ENCODE measurements at regions not wholly inside any gene's neighbourhood (a gene's known extent, or its start where the extent isn't known, plus 50 kb on each side); places are given as distances from the start of the nearest gene placed in this dataset.

DNA sequence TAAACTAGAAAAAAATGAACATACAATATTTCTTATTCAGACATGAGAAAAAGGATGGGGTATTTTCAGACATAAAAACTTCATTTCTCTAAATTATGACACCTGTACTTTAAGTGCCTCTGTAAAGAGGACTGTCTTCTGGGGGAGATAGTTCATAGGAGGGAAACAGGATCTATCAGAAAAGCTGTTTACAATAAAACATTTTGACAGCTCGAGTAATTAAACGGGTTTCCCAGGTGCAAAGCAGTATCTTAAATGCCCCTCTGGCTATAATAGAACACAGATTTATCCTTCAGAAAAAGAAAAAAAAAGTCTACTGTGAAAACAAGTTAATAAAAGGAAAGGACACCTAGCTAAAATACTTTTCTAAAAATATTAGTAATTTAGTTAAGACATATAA, 311.4 kb upstream of the UBE2E3 start:
- Histone ChIP-seq H3K4me3 (no peak overlapping the region), H3K9ac (no peak overlapping the region), H3K9me3 (ENCODE audit: low read depth) (no peaks in the 10 kb centered on the region), H3K79me2 (ENCODE audit: insufficient read depth) (no peaks in the 10 kb centered on the region), H3K4me2 (ENCODE audit: unreplicated experiment) (no peak overlapping the region), H3F3A (ENCODE audit: insufficient read depth) (no peaks in the 10 kb centered on the region), H3K4me1 (ENCODE audit: insufficient read depth) (no peaks in the 10 kb centered on the region), H4K20me1 (ENCODE audit: insufficient read depth) (no peaks in the 10 kb centered on the region), H3K27ac (no peak overlapping the region), H3K9me2 (ENCODE audit: insufficient read depth) (no peaks in the 10 kb centered on the region), H3K36me3 (ENCODE audit: low read depth) (no peaks in the 10 kb centered on the region), H3K27me3 (replicated peaks; ENCODE audit: insufficient read depth) (no peaks in the 10 kb centered on the region), H2AFZ (no peak overlapping the region)
- 68 to 84% methylated on average over 2 of the region's 2 CpGs for WGBS, 2 experiments (ENCODE audit: low coverage in 1 of 2, low lambda C conversion rate in 2 of 2, missing lambda C conversion rate in 2 of 2)
- no peak for DNase-seq
- no peak for TF ChIP-seq EZH2 (IDR thresholded peaks at IDR 0.05; ENCODE audit: insufficient read depth, poor library complexity, severe bottlenecking)
- no peak for TF ChIP-seq EZH2phosphoT487 (IDR thresholded peaks at IDR 0.05; ENCODE audit: insufficient read depth, low read depth)
- in situ Hi-C loops (cut with MboI) = no loop called here

DNA sequence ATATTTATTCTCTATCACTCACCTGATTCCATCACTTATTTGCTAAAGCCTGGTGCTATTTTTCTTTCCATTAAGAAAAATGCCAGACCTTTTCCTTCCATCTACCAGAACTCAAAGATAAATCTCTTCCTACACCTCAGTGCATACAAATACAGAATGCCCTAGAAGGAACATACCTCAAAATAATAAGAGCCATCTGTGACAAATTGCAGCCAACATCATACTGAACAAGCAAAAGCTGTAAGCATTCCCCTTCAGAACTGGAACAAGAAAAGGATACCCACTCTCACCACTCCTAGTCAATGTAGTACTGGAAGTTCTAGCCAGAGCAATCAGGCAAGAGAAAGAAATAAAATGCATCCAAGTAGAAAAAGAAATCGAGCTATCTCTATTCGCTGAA, 315.9 kb upstream of the UBE2E3 start:
- no peaks in the 10 kb centered on the region for H3K79me2 ChIP-seq (ENCODE audit: insufficient read depth)
- in situ Hi-C loops (cut with MboI) = no loop called here
- no peak overlapping the region for H3K4me3 ChIP-seq
- no peaks in the 10 kb centered on the region for H3K9me2 ChIP-seq (ENCODE audit: insufficient read depth)
- TF ChIP-seq EZH2phosphoT487 (IDR thresholded peaks at IDR 0.05; ENCODE audit: insufficient read depth, low read depth) = no peak
- TF ChIP-seq EZH2 (IDR thresholded peaks at IDR 0.05; ENCODE audit: insufficient read depth, poor library complexity, severe bottlenecking) = no peak
- H4K20me1 ChIP-seq (ENCODE audit: insufficient read depth) = no peaks in the 10 kb centered on the region
- H3K36me3 ChIP-seq (ENCODE audit: low read depth) = no peaks in the 10 kb centered on the region
- H3K9ac ChIP-seq = no peak overlapping the region
- no peak for DNase-seq
- H3K9me3 ChIP-seq (ENCODE audit: low read depth) = no peaks in the 10 kb centered on the region
- no peak overlapping the region for H2AFZ ChIP-seq
- 99 to 100% methylated on average over 2 of the region's 2 CpGs for WGBS, 2 experiments (ENCODE audit: low coverage in 1 of 2, low lambda C conversion rate in 2 of 2, missing lambda C conversion rate in 2 of 2)
- H3F3A ChIP-seq (ENCODE audit: insufficient read depth) = no peaks in the 10 kb centered on the region
- H3K4me2 ChIP-seq (ENCODE audit: unreplicated experiment) = no peak overlapping the region
- H3K4me1 ChIP-seq (ENCODE audit: insufficient read depth) = peaks cover 11% of the 10 kb centered on the region
- H3K27me3 ChIP-seq (replicated peaks; ENCODE audit: insufficient read depth) = no peaks in the 10 kb centered on the region
- no peak overlapping the region for H3K27ac ChIP-seq

DNA sequence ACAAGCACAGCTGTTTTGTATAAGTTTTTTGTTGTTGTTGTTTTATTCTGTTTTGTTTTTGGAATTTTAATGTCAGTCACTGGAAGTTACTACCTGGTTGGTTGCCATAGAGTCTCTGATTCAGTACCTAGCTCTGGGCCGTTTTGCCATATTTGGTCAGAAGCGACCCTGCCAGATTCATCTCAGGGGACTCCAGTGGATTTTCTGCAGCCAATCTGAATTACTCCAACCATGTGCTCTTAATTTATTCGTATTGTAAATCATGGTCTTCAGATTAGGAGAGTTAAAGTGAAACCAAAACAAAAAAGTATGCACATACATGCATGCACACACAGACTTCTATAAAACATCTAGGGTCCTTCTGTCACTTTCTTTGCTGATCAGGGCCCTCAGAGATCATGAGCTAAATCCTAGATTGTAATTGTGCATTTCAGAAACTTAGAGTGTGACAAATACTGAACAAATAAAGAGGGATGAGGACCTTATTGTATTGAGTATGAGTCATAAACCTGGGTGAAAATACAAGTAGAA, 317.4 kb upstream of the UBE2E3 start:
- H3K27me3 ChIP-seq (replicated peaks; ENCODE audit: insufficient read depth) = no peaks in the 10 kb centered on the region
- H2AFZ ChIP-seq = peak overlapping the region; percentile 47
- WGBS, 2 experiments (ENCODE audit: low coverage in 1 of 2, low lambda C conversion rate in 2 of 2, missing lambda C conversion rate in 2 of 2) = 2 to 10% methylated on average over 3 of the region's 3 CpGs
- no peak overlapping the region for H3K9ac ChIP-seq
- H3F3A ChIP-seq (ENCODE audit: insufficient read depth) = no peaks in the 10 kb centered on the region
- H3K27ac ChIP-seq = no peak overlapping the region
- H3K4me1 ChIP-seq (ENCODE audit: insufficient read depth) = peaks cover 11% of the 10 kb centered on the region
- H3K9me3 ChIP-seq (ENCODE audit: low read depth) = no peaks in the 10 kb centered on the region
- DNase-seq = peak; percentile 23
- no peaks in the 10 kb centered on the region for H3K79me2 ChIP-seq (ENCODE audit: insufficient read depth)
- no peak for TF ChIP-seq EZH2phosphoT487 (IDR thresholded peaks at IDR 0.05; ENCODE audit: insufficient read depth, low read depth)
- no peak for TF ChIP-seq EZH2 (IDR thresholded peaks at IDR 0.05; ENCODE audit: insufficient read depth, poor library complexity, severe bottlenecking)
- H3K4me2 ChIP-seq (ENCODE audit: unreplicated experiment) = peak overlapping the region; percentile 83
- no peaks in the 10 kb centered on the region for H3K36me3 ChIP-seq (ENCODE audit: low read depth)
- H3K4me3 ChIP-seq = peak overlapping the region; percentile 56
- no peaks in the 10 kb centered on the region for H4K20me1 ChIP-seq (ENCODE audit: insufficient read depth)
- in situ Hi-C loops (cut with MboI) = no loop called here
- no peaks in the 10 kb centered on the region for H3K9me2 ChIP-seq (ENCODE audit: insufficient read depth)

DNA sequence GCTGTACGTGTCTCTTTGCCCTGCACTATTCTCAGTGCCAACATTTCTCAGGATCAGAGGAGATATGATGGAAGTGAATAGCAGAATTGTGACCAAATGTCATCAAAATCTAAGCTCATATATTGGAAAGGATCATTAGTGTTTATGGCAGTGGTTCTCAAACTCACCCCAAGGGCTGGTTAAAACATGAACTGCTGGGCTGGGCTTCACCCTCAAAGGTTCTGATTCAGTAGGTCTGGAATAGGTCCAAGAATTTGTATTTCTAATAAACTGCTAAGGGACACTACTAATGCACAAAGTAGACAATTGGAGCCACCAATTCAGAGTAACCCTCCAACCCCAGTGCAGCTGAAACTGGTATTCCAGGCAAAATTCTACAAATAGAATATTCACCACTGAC, 317.9 kb upstream of the UBE2E3 start:
- 34 to 61% methylated on average over 1 of the region's 1 CpG for WGBS, 2 experiments (ENCODE audit: low coverage in 1 of 2, low lambda C conversion rate in 2 of 2, missing lambda C conversion rate in 2 of 2)
- peak overlapping the region; percentile 47 for H2AFZ ChIP-seq
- no peaks in the 10 kb centered on the region for H3K27me3 ChIP-seq (replicated peaks; ENCODE audit: insufficient read depth)
- H3K36me3 ChIP-seq (ENCODE audit: low read depth) = no peaks in the 10 kb centered on the region
- no peak overlapping the region for H3K9ac ChIP-seq
- no peaks in the 10 kb centered on the region for H3K9me3 ChIP-seq (ENCODE audit: low read depth)
- H3K4me3 ChIP-seq = peak overlapping the region; percentile 56
- peak; percentile 54 for DNase-seq
- no peaks in the 10 kb centered on the region for H3K79me2 ChIP-seq (ENCODE audit: insufficient read depth)
- no peak for TF ChIP-seq EZH2 (IDR thresholded peaks at IDR 0.05; ENCODE audit: insufficient read depth, poor library complexity, severe bottlenecking)
- TF ChIP-seq EZH2phosphoT487 (IDR thresholded peaks at IDR 0.05; ENCODE audit: insufficient read depth, low read depth) = no peak
- peaks cover 11% of the 10 kb centered on the region for H3K4me1 ChIP-seq (ENCODE audit: insufficient read depth)
- H3K9me2 ChIP-seq (ENCODE audit: insufficient read depth) = no peaks in the 10 kb centered on the region
- peak overlapping the region; percentile 83 for H3K4me2 ChIP-seq (ENCODE audit: unreplicated experiment)
- 0 out of 2 replicates have a peak, but pooled peaks cover 2% of the 10 kb centered on the region for H3F3A ChIP-seq (ENCODE audit: insufficient read depth)
- H4K20me1 ChIP-seq (ENCODE audit: insufficient read depth) = no peaks in the 10 kb centered on the region
- in situ Hi-C loops (cut with MboI) = no loop called here
- no peak overlapping the region for H3K27ac ChIP-seq

DNA sequence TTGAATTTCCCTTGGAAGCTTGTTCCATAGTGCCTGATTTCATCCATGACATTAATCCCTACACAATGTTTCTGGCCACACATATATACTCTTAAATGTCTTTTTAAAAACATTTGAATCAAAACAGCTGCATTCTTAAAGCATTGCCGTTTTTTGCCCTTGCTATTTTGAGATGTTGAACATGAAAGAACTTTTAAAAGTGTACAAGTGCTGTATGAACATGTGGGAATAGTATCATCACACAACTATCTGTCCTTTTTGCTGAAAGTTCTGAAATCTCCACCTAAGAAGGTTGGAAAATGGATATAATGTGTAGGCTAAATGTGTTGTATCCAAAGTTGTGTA, 318.7 kb upstream of the UBE2E3 start:
- no peak for DNase-seq
- no peaks in the 10 kb centered on the region for H3K79me2 ChIP-seq (ENCODE audit: insufficient read depth)
- no peak overlapping the region for H3K4me2 ChIP-seq (ENCODE audit: unreplicated experiment)
- H3K27me3 ChIP-seq (replicated peaks; ENCODE audit: insufficient read depth) = no peaks in the 10 kb centered on the region
- H3K4me1 ChIP-seq (ENCODE audit: insufficient read depth) = peaks cover 17% of the 10 kb centered on the region
- in situ Hi-C loops (cut with MboI) = no loop called here
- TF ChIP-seq EZH2 (IDR thresholded peaks at IDR 0.05; ENCODE audit: insufficient read depth, poor library complexity, severe bottlenecking) = no peak
- TF ChIP-seq EZH2phosphoT487 (IDR thresholded peaks at IDR 0.05; ENCODE audit: insufficient read depth, low read depth) = no peak
- no peaks in the 10 kb centered on the region for H3K9me3 ChIP-seq (ENCODE audit: low read depth)
- H3F3A ChIP-seq (ENCODE audit: insufficient read depth) = peaks cover 11% of the 10 kb centered on the region
- no peak overlapping the region for H3K27ac ChIP-seq
- no peaks in the 10 kb centered on the region for H4K20me1 ChIP-seq (ENCODE audit: insufficient read depth)
- H3K9ac ChIP-seq = no peak overlapping the region
- no peaks in the 10 kb centered on the region for H3K9me2 ChIP-seq (ENCODE audit: insufficient read depth)
- H2AFZ ChIP-seq = no peak overlapping the region; the same call in 1 of the 2 replicates
- 66 to 72% methylated on average over 1 of the region's 1 CpG for WGBS, 2 experiments (ENCODE audit: low coverage in 1 of 2, low lambda C conversion rate in 2 of 2, missing lambda C conversion rate in 2 of 2)
- no peak overlapping the region for H3K4me3 ChIP-seq
- no peaks in the 10 kb centered on the region for H3K36me3 ChIP-seq (ENCODE audit: low read depth)
